Right renal pelvis (tissue), 4 donors: ENCODE measurements at regions not wholly inside any gene's neighbourhood (a gene's known extent, or its start where the extent isn't known, plus 50 kb on each side); places are given as distances from the start of the nearest gene placed in this dataset.

Source experiments
- DNase-seq, 4 donors: peaks; one replicate each; pipeline ENCODE4 v3.0.0-alpha.2; 2013; ENCODE audit warnings: low read depth in 4 of 4, low spot score in 3 of 4, missing footprints in 1 of 4

DNA sequence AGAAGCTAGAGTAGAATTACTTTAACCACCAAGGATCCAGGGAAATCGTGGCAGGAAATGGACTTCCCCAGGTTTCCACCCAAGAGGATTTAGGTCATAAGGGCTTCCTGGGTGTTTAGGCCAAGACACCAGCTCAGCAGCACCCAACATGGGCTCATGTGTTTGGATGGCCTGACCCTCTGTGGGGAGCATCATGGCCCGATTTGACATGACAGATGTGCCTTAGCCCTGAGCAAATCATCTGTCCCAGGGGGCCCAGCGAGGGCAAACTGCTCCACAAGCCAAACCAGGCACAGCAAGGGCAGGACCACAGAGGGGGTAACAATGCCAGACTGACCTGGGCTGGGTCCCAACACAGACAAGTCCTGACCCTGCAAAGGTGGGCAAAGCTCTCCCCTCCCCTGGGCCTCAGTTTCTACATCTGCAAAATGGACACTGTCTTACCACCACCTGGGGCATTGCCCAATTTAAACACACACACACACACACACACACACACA, 232.8 kb downstream of the MATN1 start:
- DNase-seq = no peak

- DNase-seq = no peak
Measured at GRCh38 chr1:30489737-30490389, 233.5 kb downstream of the MATN1 start.

DNA sequence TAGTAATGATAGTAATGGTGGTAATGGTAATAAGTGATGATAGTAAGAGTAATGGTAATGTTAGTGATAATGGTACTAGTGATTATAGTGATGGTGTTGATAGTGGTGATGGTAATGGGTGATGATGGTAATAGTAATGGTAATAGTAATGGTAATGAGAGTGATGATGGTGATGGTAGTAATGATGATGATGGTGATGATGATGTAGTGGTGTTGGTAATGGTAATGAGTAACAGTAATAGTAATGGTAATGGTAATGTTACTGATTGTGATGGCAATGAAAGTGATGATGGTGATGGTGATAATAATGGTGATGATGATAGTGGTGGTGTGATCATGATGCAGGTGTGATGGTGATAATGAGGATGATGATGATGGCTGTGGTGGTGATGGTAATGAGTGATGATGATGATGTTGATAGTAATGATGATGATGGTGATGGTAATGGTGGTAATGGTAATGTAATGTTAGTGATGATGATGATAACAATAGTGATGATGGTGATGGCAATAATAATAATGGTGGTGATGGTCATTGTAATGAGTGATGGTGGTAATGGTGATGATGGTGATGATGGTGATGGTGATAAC, 235.0 kb downstream of the MATN1 start:
- DNase-seq = no peak

GRCh38 chr1:30487042-30487441, 236.3 kb downstream of the MATN1 start:
- no peak for DNase-seq

GRCh38 chr1:30485072-30485471, 238.3 kb downstream of the MATN1 start:
- no peak for DNase-seq

- DNase-seq = no peak
Measured at GRCh38 chr1:30484668-30485067, 238.7 kb downstream of the MATN1 start.

DNA sequence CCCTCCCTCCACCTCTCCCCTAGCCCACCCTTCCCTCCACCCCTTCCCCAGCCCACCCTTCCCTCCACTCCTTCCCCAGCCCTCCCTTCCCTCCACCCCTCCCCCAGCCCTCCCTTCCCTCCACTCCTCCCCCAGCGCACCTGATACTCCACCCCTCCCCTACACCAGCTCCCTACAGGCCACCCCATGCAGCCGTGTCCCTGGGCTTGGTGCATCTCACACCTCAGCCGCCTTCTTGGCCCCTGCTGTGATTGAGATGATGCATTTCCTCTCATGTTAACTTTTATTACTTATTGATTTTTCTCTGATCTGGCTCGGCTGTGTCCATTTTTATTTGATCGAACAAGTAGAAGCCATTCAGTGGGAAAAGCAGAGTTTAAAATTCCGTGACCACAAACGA, 243.8 kb downstream of the MATN1 start:
- DNase-seq = no peak

GRCh38 chr1:30478799-30479563, 244.4 kb downstream of the MATN1 start:
- DNase-seq = no peak

- DNase-seq = no peak
Measured at GRCh38 chr1:30478283-30478682, 245.1 kb downstream of the MATN1 start.

DNA sequence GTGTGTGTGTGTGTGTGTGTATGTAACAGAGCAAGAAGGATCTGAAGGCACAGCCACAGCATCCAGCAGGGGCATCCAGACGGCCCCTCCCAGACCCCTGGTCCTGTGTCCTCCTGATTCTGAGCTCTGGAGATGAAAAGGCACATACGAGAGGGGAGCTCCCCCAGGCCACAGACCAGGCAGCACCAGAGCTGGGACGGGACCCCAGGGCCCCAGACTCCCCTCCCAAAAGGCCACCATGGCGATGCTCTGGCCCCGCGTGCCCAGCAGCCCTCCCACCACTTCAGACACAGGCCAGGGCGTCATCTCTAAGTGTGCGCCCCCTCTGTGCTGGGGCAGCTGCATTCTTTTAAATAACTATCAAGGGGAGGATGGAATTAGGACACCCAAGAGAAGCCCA, 245.8 kb downstream of the MATN1 start:
- no peak for DNase-seq

GRCh38 chr1:30476911-30477459, 246.4 kb downstream of the MATN1 start:
- no peak for DNase-seq

DNA sequence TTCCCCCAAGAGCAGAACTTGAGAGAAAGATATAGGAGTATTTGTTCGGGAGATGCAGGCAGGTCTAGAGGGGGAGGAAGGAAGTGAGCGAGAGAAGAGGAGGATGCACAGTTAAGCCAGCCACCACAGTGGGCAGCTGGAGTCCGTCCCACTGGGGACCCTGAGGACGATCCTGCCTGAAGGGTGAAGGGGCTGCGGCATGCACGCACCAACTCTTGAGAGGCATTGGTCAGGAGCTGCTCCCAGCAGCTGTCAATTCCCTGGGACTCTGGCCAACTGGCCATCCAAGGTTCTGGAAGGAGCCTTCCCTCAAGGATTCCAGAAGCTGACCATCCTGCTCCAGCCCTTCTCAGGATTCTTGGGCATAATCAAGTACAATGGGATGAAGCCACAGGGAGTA, 246.9 kb downstream of the MATN1 start:
- no peak for DNase-seq

GRCh38 chr1:30475966-30476365, 247.4 kb downstream of the MATN1 start:
- no peak for DNase-seq

- DNase-seq = no peak
Measured at GRCh38 chr1:30475201-30475600, 248.2 kb downstream of the MATN1 start.

- no peak for DNase-seq
Measured at GRCh38 chr1:30474818-30475200, 248.6 kb downstream of the MATN1 start.

DNA sequence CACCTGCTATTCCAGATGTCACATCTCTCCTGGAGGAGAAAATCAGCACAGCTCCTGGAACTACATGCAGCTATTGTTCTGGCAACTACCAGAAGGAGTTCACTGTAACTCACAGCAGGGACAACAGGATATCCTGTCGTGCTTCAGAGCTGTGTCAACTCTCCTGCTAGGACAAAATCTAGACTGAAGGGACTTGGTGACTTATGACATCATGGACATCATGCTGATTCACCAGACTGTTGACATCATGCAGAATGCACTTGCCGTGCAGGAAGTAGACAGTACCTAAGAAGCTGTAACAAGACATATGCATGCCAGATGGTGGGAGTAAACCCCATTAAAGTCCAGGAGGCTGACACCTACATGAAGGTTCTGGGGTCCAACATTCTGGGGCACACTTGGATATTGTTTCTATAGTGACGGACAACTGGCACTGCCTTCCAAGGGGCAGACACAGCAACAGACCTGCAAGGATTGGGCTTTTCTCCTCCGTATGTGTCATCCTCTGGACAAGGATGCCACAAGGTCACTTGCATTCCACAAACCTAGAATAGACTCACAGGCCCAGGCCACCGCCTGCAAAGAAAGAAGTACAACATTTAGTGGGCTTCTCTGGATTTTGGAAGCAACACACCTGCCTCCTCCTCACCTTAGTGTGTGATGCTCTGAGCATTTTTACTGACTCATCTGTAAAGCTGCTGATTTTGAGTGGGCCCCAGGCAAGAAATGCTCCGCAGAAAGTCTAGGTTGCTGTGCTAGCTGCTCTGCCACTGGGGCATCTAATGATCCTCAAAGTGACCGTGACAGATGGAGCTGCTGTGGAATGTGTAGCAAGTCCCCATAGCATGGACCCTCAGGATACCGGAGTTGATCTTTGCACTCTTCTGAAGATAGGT, 249.2 kb downstream of the MATN1 start:
- DNase-seq = no peak

GRCh38 chr1:30472526-30472925, 250.9 kb downstream of the MATN1 start:
- DNase-seq = no peak

- DNase-seq = no peak
Measured at GRCh38 chr1:30472009-30472408, 251.4 kb downstream of the MATN1 start.

DNA sequence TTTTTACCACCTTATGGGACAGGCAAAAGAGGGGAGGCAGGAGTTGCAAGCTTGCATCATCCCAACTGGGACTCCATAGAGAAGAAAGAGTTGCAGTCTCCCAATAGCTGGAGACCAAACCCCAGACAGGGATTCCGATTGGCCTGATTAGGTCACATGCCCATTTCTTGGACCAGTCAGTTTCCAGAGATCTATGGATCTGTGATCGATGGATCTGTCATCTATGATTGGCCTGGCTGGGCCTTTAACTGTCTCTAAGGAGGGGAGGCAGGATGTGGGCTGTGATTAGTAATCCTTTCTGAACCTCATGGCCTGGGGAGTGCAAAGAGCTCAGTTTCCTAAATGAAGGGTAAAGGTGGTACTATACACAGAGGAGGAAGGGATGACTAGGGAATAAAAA, 252.1 kb downstream of the MATN1 start:
- DNase-seq = no peak

DNA sequence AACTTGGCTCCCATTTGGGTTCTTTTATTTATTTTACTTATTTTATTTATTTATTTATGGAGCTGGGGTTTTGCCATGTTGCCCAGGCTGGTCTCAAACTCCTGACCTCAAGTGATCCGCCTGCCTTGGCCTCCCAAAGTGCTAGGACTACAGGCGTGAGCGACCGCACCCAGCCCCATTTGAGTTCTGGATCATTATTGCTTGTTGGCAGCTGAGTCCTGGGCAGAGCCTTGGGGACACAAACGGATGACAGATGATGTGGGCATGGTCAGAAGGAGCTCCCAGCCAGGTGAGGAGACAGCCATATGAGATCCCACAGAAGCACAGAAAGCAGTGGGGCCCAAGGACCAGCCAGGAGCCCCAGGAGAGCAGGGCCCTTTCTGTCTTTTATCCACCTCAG, 254.0 kb downstream of the MATN1 start:
- no peak for DNase-seq

GRCh38 chr1:30467101-30467500, 256.3 kb downstream of the MATN1 start:
- no peak for DNase-seq
